ENCODE measurements at regions not wholly inside any gene's neighbourhood (a gene's known extent, or its start where the extent isn't known, plus 50 kb on each side); places are given as distances from the start of the nearest gene placed in this dataset.

- no peak for DNase-seq (ENCODE audit: low spot score)
- TF ChIP-seq CTCF (IDR thresholded peaks at IDR 0.05; ENCODE audit: extremely low read depth, missing control alignments): no peak
These were observed 59.2 kb upstream of the ETAA1 start for GRCh38 chr2:67337903-67338302.

GRCh38 chr2:67338601-67339233 is 58.4 kb upstream of the ETAA1 start:
- DNase-seq (ENCODE audit: low spot score): no peak
- no peak for TF ChIP-seq CTCF (IDR thresholded peaks at IDR 0.05; ENCODE audit: extremely low read depth, missing control alignments)

- no peak for TF ChIP-seq CTCF (IDR thresholded peaks at IDR 0.05; ENCODE audit: extremely low read depth, missing control alignments)
- DNase-seq (ENCODE audit: low spot score): no peak
These were observed 57.8 kb upstream of the ETAA1 start for GRCh38 chr2:67339234-67339885.

- no peak for DNase-seq (ENCODE audit: low spot score)
- TF ChIP-seq CTCF (IDR thresholded peaks at IDR 0.05; ENCODE audit: extremely low read depth, missing control alignments): no peak
These were observed 56.8 kb upstream of the ETAA1 start for GRCh38 chr2:67340133-67341011.

- TF ChIP-seq CTCF (IDR thresholded peaks at IDR 0.05; ENCODE audit: extremely low read depth, missing control alignments): no peak
- no peak for DNase-seq (ENCODE audit: low spot score)
These were observed 56.2 kb upstream of the ETAA1 start for GRCh38 chr2:67341012-67341318.

- no peak for TF ChIP-seq CTCF (IDR thresholded peaks at IDR 0.05; ENCODE audit: extremely low read depth, missing control alignments)
- DNase-seq (ENCODE audit: low spot score): no peak
These were observed 55.8 kb upstream of the ETAA1 start for GRCh38 chr2:67341336-67341735.

GRCh38 chr2:67342394-67342793 is 54.7 kb upstream of the ETAA1 start:
- TF ChIP-seq CTCF (IDR thresholded peaks at IDR 0.05; ENCODE audit: extremely low read depth, missing control alignments): no peak

More at GRCh38 chr2:67342394-67342793, 54.7 kb upstream of the ETAA1 start:
- no peak for DNase-seq (ENCODE audit: low spot score)
